ENCODE measurements at regions not wholly inside any gene's neighbourhood (a gene's known extent, or its start where the extent isn't known, plus 50 kb on each side); places are given as distances from the start of the nearest gene placed in this dataset.

GRCh38 chr6:148602136-148602535 lies 144.7 kb upstream of the UST start:
- peaks cover 3% of the 10 kb centered on the region for H3K36me3 Mint-ChIP-seq (ENCODE audit: insufficient read depth)
- H3K9me3 Mint-ChIP-seq, result peaks cover 13% of the 10 kb centered on the region
- no peak overlapping the region for H3K4me3 Mint-ChIP-seq
- H3K27me3 Mint-ChIP-seq (ENCODE audit: low read depth), result peaks cover 10% of the 10 kb centered on the region
- DNase-seq (no peak), ATAC-seq (no peak)
- H3K4me1 Mint-ChIP-seq (ENCODE audit: low read depth), result no peaks in the 10 kb centered on the region

DNA sequence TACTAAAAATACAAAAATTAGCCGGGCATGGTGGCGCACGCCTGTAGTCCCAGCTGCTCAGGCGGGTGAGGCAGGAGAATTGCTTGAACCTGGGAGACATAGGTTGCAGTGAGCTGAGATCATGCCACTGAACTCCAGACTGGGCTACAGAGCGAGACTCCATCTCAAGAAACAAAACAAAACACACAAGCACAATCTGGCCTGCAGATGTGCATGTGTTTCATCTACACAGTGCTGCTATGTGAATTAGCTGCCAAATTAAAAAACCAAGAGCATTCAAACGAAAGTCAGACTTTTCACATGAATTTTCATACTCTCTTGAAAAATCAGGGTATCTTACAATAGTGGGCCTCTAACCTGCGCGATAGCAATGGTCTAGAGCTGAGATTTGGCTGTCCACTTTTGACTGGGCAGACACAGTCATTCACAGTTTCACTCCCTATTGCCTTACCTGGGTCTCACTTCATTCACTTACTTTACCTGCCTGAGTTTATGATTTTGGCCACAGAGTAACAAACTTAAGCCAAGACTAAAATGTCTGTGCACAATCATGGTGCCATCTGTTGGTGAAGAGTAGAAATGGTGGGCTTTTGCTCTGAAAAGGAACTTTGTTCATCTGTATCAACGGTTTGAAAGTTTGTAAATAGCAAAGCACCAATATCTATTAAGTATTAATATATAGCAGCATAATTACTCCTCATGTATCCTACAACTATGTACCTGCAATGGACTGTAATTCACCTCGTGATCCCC lies 138.5 kb upstream of the UST start:
- no peak overlapping the region for H3K4me3 Mint-ChIP-seq
- peaks cover 14% of the 10 kb centered on the region for H3K27me3 Mint-ChIP-seq (ENCODE audit: low read depth)
- no peaks in the 10 kb centered on the region for H3K36me3 Mint-ChIP-seq (ENCODE audit: insufficient read depth)
- no peaks in the 10 kb centered on the region for H3K9me3 Mint-ChIP-seq
- ATAC-seq (no peak), DNase-seq (no peak)
- H3K4me1 Mint-ChIP-seq (ENCODE audit: low read depth), result no peaks in the 10 kb centered on the region

DNA sequence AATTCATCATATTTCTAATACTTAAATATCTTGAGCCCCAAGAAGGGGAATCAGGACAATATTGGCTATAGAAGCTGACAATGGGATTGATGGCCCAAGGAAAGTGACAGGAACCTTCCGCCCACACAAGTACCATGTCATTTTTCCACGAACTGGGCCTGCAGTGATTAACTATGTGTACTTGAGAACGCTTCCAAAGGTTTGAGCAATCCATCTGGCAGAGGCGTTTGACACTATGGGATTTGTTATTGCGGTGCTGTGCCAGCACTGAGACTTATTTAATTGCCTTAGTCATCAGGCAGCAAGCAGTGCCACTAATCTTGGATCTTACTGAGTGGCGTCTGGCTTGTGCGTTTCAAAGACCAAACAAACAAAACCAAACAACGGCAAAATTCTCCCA lies 135.6 kb upstream of the UST start:
- Mint-ChIP-seq H3K36me3 (ENCODE audit: insufficient read depth) (no peaks in the 10 kb centered on the region), H3K9me3 (no peaks in the 10 kb centered on the region), H3K4me3 (no peak overlapping the region), H3K4me1 (ENCODE audit: low read depth) (no peaks in the 10 kb centered on the region), H3K27me3 (ENCODE audit: low read depth) (peaks cover 11% of the 10 kb centered on the region)
- ATAC-seq, result no peak
- no peak for DNase-seq

DNA sequence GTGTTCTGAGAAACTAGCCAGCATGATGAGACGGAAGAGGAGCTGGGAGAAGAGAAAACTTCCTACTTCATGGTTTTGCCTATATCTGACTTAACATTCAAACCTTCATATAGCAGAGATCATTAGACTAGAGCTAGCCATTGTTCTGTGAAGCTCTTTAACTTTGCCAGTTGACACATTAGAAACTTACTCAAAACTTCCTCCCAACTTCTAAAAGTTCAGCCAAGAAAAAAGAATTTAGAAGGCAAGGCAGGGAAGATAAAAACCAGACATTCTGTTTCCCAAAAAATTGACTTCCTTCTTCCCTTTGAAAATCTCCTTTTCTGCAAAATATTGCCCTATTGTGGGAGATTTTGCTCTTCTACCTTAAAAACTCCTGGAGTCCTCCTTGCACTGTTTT lies 134.8 kb upstream of the UST start:
- H3K9me3 Mint-ChIP-seq, result no peaks in the 10 kb centered on the region
- H3K36me3 Mint-ChIP-seq (ENCODE audit: insufficient read depth), result no peaks in the 10 kb centered on the region
- no peak overlapping the region for H3K4me3 Mint-ChIP-seq
- H3K27me3 Mint-ChIP-seq (ENCODE audit: low read depth), result peaks cover 11% of the 10 kb centered on the region
- ATAC-seq, result no peak
- no peaks in the 10 kb centered on the region for H3K4me1 Mint-ChIP-seq (ENCODE audit: low read depth)
- DNase-seq, result no peak

- no peaks in the 10 kb centered on the region for H3K9me3 Mint-ChIP-seq
- DNase-seq (no peak), ATAC-seq (no peak)
- H3K4me1 Mint-ChIP-seq (ENCODE audit: low read depth), result no peaks in the 10 kb centered on the region
- H3K27me3 Mint-ChIP-seq (ENCODE audit: low read depth), result peaks cover 11% of the 10 kb centered on the region
- H3K4me3 Mint-ChIP-seq, result no peak overlapping the region
- H3K36me3 Mint-ChIP-seq (ENCODE audit: insufficient read depth), result no peaks in the 10 kb centered on the region
Observed at GRCh38 chr6:148614602-148615001, 132.2 kb upstream of the UST start.

GRCh38 chr6:148616841-148617240 lies 130.0 kb upstream of the UST start:
- ATAC-seq (no peak), DNase-seq (no peak)
- Mint-ChIP-seq H3K27me3 (ENCODE audit: low read depth) (peaks cover 6% of the 10 kb centered on the region), H3K4me3 (no peak overlapping the region), H3K9me3 (no peaks in the 10 kb centered on the region), H3K36me3 (ENCODE audit: insufficient read depth) (no peaks in the 10 kb centered on the region), H3K4me1 (ENCODE audit: low read depth) (no peaks in the 10 kb centered on the region)

DNA sequence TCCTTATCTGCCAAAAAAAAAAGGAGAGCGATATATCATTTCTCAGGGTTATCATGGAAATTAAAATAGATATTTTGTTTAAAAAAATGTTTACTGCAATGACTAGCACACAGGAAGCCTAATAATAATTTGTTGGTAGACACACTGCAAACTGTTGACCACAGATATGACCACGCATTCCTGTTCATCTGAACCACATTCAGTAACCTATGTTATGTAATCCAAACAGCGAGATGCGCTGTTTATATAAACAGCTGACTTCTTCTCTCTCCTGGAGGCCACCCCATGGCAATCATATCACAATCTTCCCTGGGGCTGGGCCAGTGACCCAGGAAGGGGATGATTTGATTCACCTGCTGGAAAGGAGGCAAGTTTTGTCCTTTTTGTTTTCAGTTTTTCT lies 129.3 kb upstream of the UST start:
- Mint-ChIP-seq H3K9me3 (no peaks in the 10 kb centered on the region), H3K27me3 (ENCODE audit: low read depth) (peaks cover 4% of the 10 kb centered on the region), H3K4me3 (no peak overlapping the region), H3K36me3 (ENCODE audit: insufficient read depth) (no peaks in the 10 kb centered on the region), H3K4me1 (ENCODE audit: low read depth) (no peaks in the 10 kb centered on the region)
- ATAC-seq, result no peak
- no peak for DNase-seq

DNA sequence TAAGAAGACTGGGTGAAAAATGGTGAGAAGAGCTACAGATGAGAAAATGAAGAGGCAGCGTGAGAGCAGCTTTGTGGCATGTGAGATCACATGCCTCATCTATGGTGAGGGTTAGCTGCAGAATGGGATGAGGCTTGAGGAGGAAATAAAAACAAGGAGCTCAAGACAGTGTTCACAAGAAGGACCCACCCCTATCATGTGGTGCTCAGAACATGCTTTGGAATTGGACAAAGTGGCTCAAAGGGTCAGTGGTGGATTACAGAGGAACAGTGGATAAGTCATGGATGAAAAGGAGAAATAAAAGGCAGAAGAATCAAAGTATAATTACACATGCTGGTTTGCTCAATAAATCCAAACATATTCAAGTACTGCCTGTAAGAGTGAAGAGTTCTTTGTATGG lies 126.9 kb upstream of the UST start:
- Mint-ChIP-seq H3K9me3 (no peaks in the 10 kb centered on the region), H3K4me1 (ENCODE audit: low read depth) (no peaks in the 10 kb centered on the region), H3K36me3 (ENCODE audit: insufficient read depth) (no peaks in the 10 kb centered on the region), H3K27me3 (ENCODE audit: low read depth) (peaks cover 6% of the 10 kb centered on the region), H3K4me3 (no peak overlapping the region)
- ATAC-seq (no peak), DNase-seq (no peak)

- no peaks in the 10 kb centered on the region for H3K4me1 Mint-ChIP-seq (ENCODE audit: low read depth)
- H3K36me3 Mint-ChIP-seq (ENCODE audit: insufficient read depth), result no peaks in the 10 kb centered on the region
- peaks cover 6% of the 10 kb centered on the region for H3K27me3 Mint-ChIP-seq (ENCODE audit: low read depth)
- no peak overlapping the region for H3K4me3 Mint-ChIP-seq
- DNase-seq (no peak), ATAC-seq (peak; percentile 58 to 75)
- H3K9me3 Mint-ChIP-seq, result no peaks in the 10 kb centered on the region
Observed at GRCh38 chr6:148620579-148621298, 126.1 kb upstream of the UST start.

- no peak overlapping the region for H3K4me3 Mint-ChIP-seq
- no peaks in the 10 kb centered on the region for H3K9me3 Mint-ChIP-seq
- peaks cover 4% of the 10 kb centered on the region for H3K4me1 Mint-ChIP-seq (ENCODE audit: low read depth)
- peaks cover 4% of the 10 kb centered on the region for H3K27me3 Mint-ChIP-seq (ENCODE audit: low read depth)
- DNase-seq (no peak), ATAC-seq (no peak)
- no peaks in the 10 kb centered on the region for H3K36me3 Mint-ChIP-seq (ENCODE audit: insufficient read depth)
Observed at GRCh38 chr6:148625609-148626008, 121.2 kb upstream of the UST start.

- Mint-ChIP-seq H3K9me3 (no peaks in the 10 kb centered on the region), H3K27me3 (ENCODE audit: low read depth) (peaks cover 3% of the 10 kb centered on the region), H3K4me3 (no peak overlapping the region), H3K4me1 (ENCODE audit: low read depth) (peaks cover 4% of the 10 kb centered on the region), H3K36me3 (ENCODE audit: insufficient read depth) (no peaks in the 10 kb centered on the region)
- no peak for ATAC-seq
- DNase-seq, result no peak
Observed at GRCh38 chr6:148628251-148628650, 118.6 kb upstream of the UST start.

- Mint-ChIP-seq H3K9me3 (no peaks in the 10 kb centered on the region), H3K4me3 (no peak overlapping the region), H3K27me3 (ENCODE audit: low read depth) (no peaks in the 10 kb centered on the region), H3K36me3 (ENCODE audit: insufficient read depth) (no peaks in the 10 kb centered on the region), H3K4me1 (ENCODE audit: low read depth) (peaks cover 4% of the 10 kb centered on the region)
- DNase-seq, result no peak
- ATAC-seq, result no peak
Observed at GRCh38 chr6:148629181-148629580, 117.6 kb upstream of the UST start.

DNA sequence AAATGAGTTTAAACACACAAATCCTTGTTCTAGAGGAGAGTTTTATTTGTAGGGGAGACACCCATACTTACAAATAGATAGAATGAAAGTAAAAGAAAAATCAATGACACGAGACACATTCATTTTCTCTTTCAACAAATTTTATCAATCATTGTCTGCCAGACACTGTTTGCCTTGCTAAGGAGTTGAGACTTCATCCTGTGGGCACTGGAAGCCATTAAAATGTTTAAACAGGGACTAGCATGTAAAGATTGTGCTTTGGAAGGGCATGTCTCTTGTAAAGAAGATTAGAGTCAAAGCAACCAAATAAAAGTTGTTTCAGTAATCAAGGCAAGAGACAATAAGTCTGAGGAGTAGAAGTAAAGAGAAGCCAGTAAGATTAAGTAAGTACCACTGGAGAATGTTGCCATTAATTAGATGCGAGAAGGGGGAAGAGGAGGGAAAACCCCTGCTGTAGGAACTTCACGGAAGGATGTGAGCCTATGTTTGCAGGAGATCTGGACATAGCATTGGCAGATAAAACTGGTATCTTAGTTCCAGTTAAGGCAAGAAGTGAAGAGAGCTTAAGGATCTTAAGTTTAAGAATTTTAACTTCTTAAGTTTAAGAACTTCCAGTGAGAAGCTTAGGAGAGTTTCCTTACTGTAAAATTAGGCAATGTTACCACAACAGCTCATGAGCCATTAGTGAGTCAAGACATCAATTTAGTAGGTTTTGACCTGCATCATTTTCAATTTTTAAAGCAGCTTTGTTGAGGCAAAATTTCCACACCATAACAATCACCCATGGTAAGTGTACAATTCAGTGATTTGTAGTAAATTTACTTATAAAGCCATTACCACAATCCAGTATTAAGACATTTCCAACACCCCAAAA lies 117.0 kb upstream of the UST start:
- H3K4me3 Mint-ChIP-seq, result no peak overlapping the region
- DNase-seq, result no peak
- H3K36me3 Mint-ChIP-seq (ENCODE audit: insufficient read depth), result no peaks in the 10 kb centered on the region
- ATAC-seq, result peak in 1 of 2 donors; percentile 14
- no peaks in the 10 kb centered on the region for H3K27me3 Mint-ChIP-seq (ENCODE audit: low read depth)
- H3K9me3 Mint-ChIP-seq, result no peaks in the 10 kb centered on the region
- H3K4me1 Mint-ChIP-seq (ENCODE audit: low read depth), result peaks cover 4% of the 10 kb centered on the region

DNA sequence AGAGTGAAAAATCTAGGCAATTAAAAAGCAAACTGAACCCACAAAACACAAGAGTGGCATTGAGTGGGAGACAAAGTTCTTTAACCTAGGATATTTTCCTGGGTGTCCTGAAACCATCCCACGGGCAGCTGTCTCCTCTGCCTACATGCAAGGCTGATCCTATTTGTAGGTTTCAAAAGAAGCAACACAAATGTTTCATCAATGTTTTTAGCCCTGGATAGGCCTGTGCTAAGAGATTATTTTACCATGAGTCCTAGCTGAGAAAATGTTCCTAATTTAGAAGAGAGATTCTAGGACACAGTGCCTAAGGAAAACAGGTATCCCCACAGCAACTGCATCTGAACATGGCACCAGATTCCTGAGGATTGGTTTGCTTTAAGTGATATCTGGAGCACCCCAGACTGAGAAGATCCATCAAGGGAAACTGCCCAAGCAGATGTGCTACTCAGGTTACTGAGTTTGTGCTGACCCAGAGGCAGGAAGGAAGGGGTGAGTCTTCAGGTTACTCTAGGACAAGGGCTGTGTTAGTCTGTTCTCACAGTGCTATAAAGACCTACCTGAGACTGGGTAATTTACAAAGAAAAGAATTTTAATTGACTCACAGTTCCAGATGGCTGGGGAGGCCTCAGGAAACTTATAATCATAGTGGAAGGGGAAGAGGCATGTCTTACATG lies 111.6 kb upstream of the UST start:
- H3K27me3 Mint-ChIP-seq (ENCODE audit: low read depth), result no peaks in the 10 kb centered on the region

More for the DNA sequence above, 111.6 kb upstream of the UST start:
- ATAC-seq, result no peak
- Mint-ChIP-seq H3K36me3 (ENCODE audit: insufficient read depth) (no peaks in the 10 kb centered on the region), H3K9me3 (no peaks in the 10 kb centered on the region), H3K4me1 (ENCODE audit: low read depth) (peaks cover 5% of the 10 kb centered on the region), H3K4me3 (no peak overlapping the region)
- DNase-seq, result no peak
